PC-3 (cell line): ENCODE measurements at regions not wholly inside any gene's neighbourhood (a gene's known extent, or its start where the extent isn't known, plus 50 kb on each side); places are given as distances from the start of the nearest gene placed in this dataset.

Source experiments
- ATAC-seq: fragments of 200-7000 bp; cut with Tn5 transposase; 2 replicates; pipeline ENCODE4 v1.9.1; 2020; ENCODE audit warnings: mild to moderate bottlenecking, moderate library complexity
- BruUV-seq: library from RNA; stranded (reverse); fragments of 400-500 nt; replicated peaks from 2 replicates; lab custom pipeline; 2021; lab: Mats Ljungman, UMichigan
- CTCF ChIA-PET: fragments of 300-600 bp; sonication (Branson Sonifier 250); formaldehyde crosslinking; loops from one replicate; lab custom pipeline; 2022; ENCODE audit warnings: antibody characterized with exemption; lab: Charles Lee
- POLR2A ChIA-PET: fragments of 300-600 bp; sonication (Branson Sonifier 250); formaldehyde crosslinking; loops from one replicate; lab custom pipeline; 2022; ENCODE audit warnings: antibody characterized with exemption; ENCODE audit not compliant: unreplicated experiment; lab: Charles Lee
- DNase-seq: peaks from one replicate; pipeline ENCODE4 v3.0.0-alpha.2; 2015
- H2AFZ ChIP-seq: fragments of 300-600 bp; sonication (generic); 2 replicates; pipeline ENCODE4 v1.6.0; 2016; ENCODE audit warnings: antibody characterized with exemption, low read length
- H3F3A ChIP-seq: fragments of 300-600 bp; sonication (generic); one replicate; pipeline ENCODE4 v1.6.0; 2017; ENCODE audit warnings: antibody characterized with exemption, low read length, control low read depth, mild to moderate bottlenecking; ENCODE audit not compliant: unreplicated experiment
- H3K27ac ChIP-seq: fragments of 300-600 bp; sonication (generic); 2 replicates; pipeline ENCODE4 v1.5.1; 2016; ENCODE audit warnings: mild to moderate bottlenecking, low read length
- H3K27me3 ChIP-seq: fragments of 300-600 bp; sonication (generic); 2 replicates; pipeline ENCODE4 v1.6.1; 2016; ENCODE audit warnings: low read length, mixed read lengths
- H3K36me3 ChIP-seq: fragments of 300-600 bp; sonication (generic); 2 replicates; pipeline ENCODE4 v1.6.1; 2016; ENCODE audit warnings: low read depth, mixed run types, low read length, mixed read lengths
- H3K4me1 ChIP-seq: fragments of 300-600 bp; sonication (generic); 2 replicates; pipeline ENCODE4 v1.5.1; 2016; ENCODE audit warnings: low read length; ENCODE audit not compliant: insufficient read depth
- H3K4me2 ChIP-seq: fragments of 300-600 bp; sonication (generic); 2 replicates; pipeline ENCODE4 v1.6.0; 2016; ENCODE audit warnings: low read length
- H3K4me3 ChIP-seq: fragments of 300-600 bp; sonication (generic); 2 replicates; pipeline ENCODE4 v1.5.1; 2016; ENCODE audit warnings: mild to moderate bottlenecking, low read length, mixed read lengths
- H3K79me2 ChIP-seq: fragments of 300-600 bp; sonication (generic); 2 replicates; pipeline ENCODE4 v1.6.1; 2017; ENCODE audit warnings: low read length, mixed read lengths
- H3K9ac ChIP-seq: fragments of 300-600 bp; sonication (generic); 2 replicates; pipeline ENCODE4 v1.6.0; 2016; ENCODE audit warnings: mild to moderate bottlenecking, low read length
- H3K9me2 ChIP-seq: fragments of 300-600 bp; sonication (generic); replicated peaks from 2 replicates; pipeline ENCODE4 v1.6.1; 2016; ENCODE audit warnings: mixed run types, low read length, mixed read lengths
- H3K9me3 ChIP-seq: fragments of 300-600 bp; sonication (generic); 2 replicates; pipeline ENCODE4 v1.6.1; 2016; ENCODE audit warnings: low read length, mixed read lengths
- H4K20me1 ChIP-seq: fragments of 300-600 bp; sonication (generic); 2 replicates; pipeline ENCODE4 v1.6.1; 2016; ENCODE audit warnings: low read length, mixed read lengths
- CTCF ChIP-seq: fragments of 300-600 bp; sonication (generic); conservative IDR thresholded peaks from 2 replicates; pipeline ENCODE4 v1.5.1; 2017; ENCODE audit warnings: antibody characterized with exemption, low read depth, mild to moderate bottlenecking, low read length
- EZH2 ChIP-seq: fragments of 300-600 bp; sonication (generic); IDR thresholded peaks from one replicate; pipeline ENCODE4 v1.6.1; 2017; ENCODE audit warnings: antibody characterized with exemption, mild to moderate bottlenecking, low read length; ENCODE audit not compliant: unreplicated experiment
- EZH2phosphoT487 ChIP-seq: fragments of 300-600 bp; sonication (generic); IDR thresholded peaks from 2 replicates; pipeline ENCODE4 v1.6.1; 2018; ENCODE audit warnings: mild to moderate bottlenecking, antibody characterized with exemption, low read length, borderline replicate concordance
- intact Hi-C: fragments of 100-400 bp; cut with micrococcal nuclease; formaldehyde crosslinking; loops from 2 replicates; pipeline ENCODE4 v1.9.0; 2023

DNA sequence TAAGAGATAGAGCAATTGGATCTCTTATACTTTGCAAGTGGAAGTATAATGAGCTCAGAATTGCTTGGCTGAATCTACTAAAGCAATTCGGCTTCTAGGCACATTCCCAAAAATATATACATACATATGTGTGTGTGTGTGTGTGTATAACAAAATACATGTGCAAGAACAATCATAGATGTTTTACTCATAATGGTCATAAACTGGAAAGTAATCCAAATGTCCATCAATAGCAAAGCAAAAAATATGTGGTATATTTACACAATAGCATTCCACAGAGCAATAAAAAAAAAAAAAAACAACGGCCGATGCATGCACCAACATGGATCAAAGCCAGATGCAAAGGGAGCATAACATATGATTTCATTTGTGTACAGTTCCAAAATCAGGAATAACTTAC, 707.9 kb downstream of the RFPL4B start:
- TF ChIP-seq EZH2phosphoT487: no peak
- TF ChIP-seq EZH2: no peak
- TF ChIP-seq CTCF: no peak
- no peaks in the 10 kb centered on the region for H4K20me1 ChIP-seq
- H3K9ac ChIP-seq: no peak overlapping the region
- CTCF ChIA-PET: interaction anchor here (0.7 kb wide), 1 partner anchor 273 kb away, joined by 4 read pairs; no protein-coding TSS in a partner anchor
- H2AFZ ChIP-seq: no peak overlapping the region
- no TSS peak for BruUV-seq
- POLR2A ChIA-PET: interaction anchor here (0.6 kb wide), 2 partner anchors 48 to 1083 kb away, joined by 5 read pairs; no protein-coding TSS in a partner anchor
- no peaks in the 10 kb centered on the region for H3K36me3 ChIP-seq
- no peaks in the 10 kb centered on the region for H3K9me2 ChIP-seq
- intact Hi-C loops: no loop called here
- H3K4me2 ChIP-seq: no peak overlapping the region
- ATAC-seq (0 out of 2 replicates have a peak, but pooled peaks have one; percentile 13), DNase-seq (peak; percentile 39)
- no peak overlapping the region for H3K4me3 ChIP-seq
- H3K27ac ChIP-seq: no peak overlapping the region
- no peaks in the 10 kb centered on the region for H3K9me3 ChIP-seq
- peaks cover 14% of the 10 kb centered on the region for H3K4me1 ChIP-seq
- no peaks in the 10 kb centered on the region for H3K27me3 ChIP-seq
- H3K79me2 ChIP-seq: no peaks in the 10 kb centered on the region
- H3F3A ChIP-seq: no peaks in the 10 kb centered on the region

- Histone ChIP-seq H3K36me3 (no peaks in the 10 kb centered on the region), H3K79me2 (no peaks in the 10 kb centered on the region), H3K9ac (no peak overlapping the region), H3K9me2 (no peaks in the 10 kb centered on the region), H3K4me3 (no peak overlapping the region), H3K4me2 (no peak overlapping the region), H3K27me3 (no peaks in the 10 kb centered on the region), H3K9me3 (no peaks in the 10 kb centered on the region), H4K20me1 (no peaks in the 10 kb centered on the region), H3K4me1 (peaks cover 16% of the 10 kb centered on the region), H2AFZ (no peak overlapping the region), H3F3A (no peaks in the 10 kb centered on the region), H3K27ac (no peak overlapping the region)
- BruUV-seq: no TSS peak
- ChIA-PET POLR2A (no interaction called here), CTCF (no interaction called here)
- intact Hi-C loops: no loop called here
- no peak for TF ChIP-seq EZH2
- DNase-seq (no peak), ATAC-seq (no peak)
Measured at GRCh38 chr6:113055998-113056397, 708.9 kb downstream of the RFPL4B start.

DNA sequence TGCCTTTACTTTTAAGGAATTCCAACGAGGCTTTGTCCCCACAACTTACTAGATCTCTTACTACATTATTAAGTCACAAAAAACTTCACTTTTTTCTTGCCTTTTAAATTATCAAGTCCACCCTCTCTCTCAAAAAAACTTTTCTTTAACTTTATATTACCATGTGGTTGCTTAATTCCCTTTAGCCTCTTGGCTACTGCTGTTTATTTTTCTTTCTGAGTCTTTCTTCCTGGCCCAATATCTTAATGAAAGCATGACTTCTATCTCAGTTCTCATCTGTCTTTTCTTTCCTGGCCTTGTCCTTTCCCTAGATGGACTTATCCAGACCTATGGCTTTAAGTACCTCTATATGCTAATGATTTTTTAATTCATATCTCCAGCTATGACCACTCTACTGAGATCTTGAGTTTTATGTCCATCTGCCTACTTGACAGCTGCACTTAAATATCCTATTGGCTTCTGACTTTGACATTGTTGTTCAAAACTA, 710.5 kb downstream of the RFPL4B start:
- Histone ChIP-seq H3K9me3 (no peaks in the 10 kb centered on the region), H3K9ac (no peak overlapping the region), H4K20me1 (no peaks in the 10 kb centered on the region), H3K4me2 (no peak overlapping the region), H3K27me3 (no peaks in the 10 kb centered on the region), H3K4me1 (peaks cover 16% of the 10 kb centered on the region), H3K27ac (no peak overlapping the region), H2AFZ (no peak overlapping the region), H3K36me3 (no peaks in the 10 kb centered on the region), H3K9me2 (no peaks in the 10 kb centered on the region), H3F3A (no peaks in the 10 kb centered on the region), H3K4me3 (no peak overlapping the region), H3K79me2 (no peaks in the 10 kb centered on the region)
- intact Hi-C loops: no loop called here
- ATAC-seq: no peak
- no TSS peak for BruUV-seq
- ChIA-PET CTCF (no interaction called here), POLR2A (no interaction called here)
- TF ChIP-seq EZH2phosphoT487 (no peak), EZH2 (no peak), CTCF (no peak)
- DNase-seq: no peak
